Kidney capillary endothelial cell (primary cell): ENCODE measurements at regions not wholly inside any gene's neighbourhood (a gene's known extent, or its start where the extent isn't known, plus 50 kb on each side); places are given as distances from the start of the nearest gene placed in this dataset.
A peak's percentile ranks its signal among the peaks of the same experiment; 100 is the strongest.

Experiments
- DNase-seq: peaks from one replicate; pipeline ENCODE4 v3.0.0-alpha.2; 2018; ENCODE audit warnings: low spot score

DNA sequence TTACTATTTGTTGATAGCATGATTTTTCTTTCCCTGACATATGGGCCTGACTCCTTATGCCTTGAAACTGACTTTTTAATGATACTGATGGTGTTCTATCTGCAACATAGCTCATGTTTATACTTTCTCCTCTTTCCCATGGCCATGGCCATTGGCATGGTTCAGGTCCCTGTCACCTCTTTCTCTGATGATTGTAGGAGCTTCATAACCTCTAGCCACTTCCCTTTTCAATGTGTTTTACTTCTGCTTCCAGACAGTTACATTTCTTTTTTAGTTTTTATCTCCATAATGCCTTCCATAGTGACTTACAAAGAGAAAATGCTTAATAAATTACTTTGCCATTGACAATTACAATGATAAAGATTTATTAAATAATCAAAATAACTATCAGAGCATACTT lies 177.9 kb upstream of the SETBP1 start:
- no peak for DNase-seq

DNA sequence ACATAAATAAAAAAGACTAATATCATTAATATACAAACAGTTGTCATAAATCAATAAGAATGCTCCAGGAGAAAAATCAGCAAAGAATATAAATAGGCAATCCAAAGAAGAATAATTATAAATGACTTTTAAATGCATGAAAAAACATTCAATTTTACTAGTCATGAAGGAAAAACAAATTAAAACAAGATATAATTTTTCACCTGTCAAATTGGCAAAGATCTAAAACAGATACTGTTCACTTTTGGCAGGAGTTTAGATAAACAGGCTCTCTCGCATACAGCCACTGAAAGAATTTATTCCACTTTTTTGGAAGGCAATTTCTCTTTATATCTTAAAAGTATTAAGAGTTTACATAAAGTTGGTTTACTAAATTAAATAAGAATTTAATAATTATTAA lies 176.8 kb upstream of the SETBP1 start:
- DNase-seq = no peak

DNA sequence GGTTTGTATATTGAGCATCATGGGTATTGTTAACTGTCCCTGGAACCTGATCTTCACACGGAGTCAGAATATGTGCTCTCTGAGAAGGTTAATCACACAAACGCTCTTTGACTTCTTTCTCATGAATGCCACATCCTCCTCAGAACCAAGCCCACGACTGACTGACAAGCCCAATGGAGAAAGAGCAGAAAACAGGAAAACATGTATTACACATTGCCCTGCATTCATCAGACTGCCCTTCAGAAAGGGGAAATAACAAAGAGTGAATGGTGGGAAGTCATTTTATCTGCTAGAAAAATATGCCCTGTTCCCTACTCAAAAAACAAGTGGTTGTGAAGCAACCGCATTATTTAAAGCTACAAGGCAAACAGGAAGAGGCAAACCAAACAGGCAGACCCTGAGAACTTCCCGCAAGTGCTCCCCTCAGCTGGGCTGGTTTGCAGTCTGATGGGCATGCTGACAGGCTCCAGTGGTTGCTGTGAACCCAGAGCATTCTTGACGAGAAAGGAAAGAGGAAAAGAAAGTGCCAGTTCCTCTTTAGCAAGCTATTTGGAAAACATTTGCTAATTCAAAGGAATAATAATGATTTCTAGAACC lies 172.9 kb upstream of the SETBP1 start:
- DNase-seq = peak; percentile 27

DNA sequence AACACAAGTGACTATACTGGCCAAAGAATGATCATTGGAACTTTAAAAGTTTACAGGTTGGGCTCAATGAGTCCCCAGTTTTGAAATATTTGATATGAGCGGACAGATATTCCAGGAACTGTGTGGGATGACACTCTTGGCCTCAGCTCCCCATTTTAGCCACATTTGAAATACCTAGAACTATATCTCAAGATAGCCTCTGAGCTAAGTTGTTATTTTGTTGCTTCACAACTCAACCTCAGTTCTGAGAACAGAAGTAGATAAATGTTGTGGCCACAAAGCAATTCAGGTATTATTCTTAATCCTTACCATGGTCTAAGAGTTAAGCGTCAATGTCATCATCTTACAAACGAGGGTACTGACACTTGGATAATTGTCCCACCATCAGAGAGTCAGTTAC lies 172.2 kb upstream of the SETBP1 start:
- DNase-seq = no peak

DNA sequence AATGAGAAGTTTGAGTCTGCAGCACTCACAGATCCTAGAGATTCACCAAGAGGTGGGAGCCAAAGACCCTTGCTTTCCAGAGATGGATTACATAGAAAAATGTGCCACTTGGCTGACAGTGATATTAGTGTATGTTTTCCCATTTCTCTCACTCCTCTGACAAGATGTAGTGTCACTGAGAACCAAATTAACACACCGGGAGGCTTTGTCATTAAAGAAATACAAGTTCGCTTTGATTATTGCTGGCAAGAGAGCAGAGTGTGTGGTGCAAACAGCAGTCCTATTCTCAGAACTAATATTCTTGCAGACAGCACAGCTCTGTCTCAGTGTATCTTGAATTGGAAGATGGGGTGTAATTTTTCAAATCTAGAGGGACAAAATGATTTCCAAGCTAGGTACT lies 171.6 kb upstream of the SETBP1 start:
- DNase-seq = no peak

DNA sequence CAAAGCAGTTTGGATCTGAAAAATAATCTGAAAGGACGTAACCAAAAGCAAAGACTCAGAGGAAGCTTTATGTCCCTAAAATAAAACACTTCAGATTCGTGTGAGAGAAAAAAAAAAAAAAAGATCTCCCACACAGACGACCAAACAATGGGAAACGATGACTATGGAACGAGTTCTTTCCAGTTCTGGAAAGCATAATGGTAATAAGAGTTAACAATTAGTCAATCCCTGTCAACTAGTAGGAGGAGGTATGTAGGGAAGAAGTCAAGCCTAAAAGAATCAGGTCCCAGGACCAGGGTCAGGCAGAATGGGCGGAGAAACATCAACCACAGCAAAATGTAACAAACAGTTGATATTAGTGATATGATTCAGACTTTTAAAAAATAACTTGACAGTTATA lies 170.3 kb upstream of the SETBP1 start:
- DNase-seq = peak; percentile 16

DNA sequence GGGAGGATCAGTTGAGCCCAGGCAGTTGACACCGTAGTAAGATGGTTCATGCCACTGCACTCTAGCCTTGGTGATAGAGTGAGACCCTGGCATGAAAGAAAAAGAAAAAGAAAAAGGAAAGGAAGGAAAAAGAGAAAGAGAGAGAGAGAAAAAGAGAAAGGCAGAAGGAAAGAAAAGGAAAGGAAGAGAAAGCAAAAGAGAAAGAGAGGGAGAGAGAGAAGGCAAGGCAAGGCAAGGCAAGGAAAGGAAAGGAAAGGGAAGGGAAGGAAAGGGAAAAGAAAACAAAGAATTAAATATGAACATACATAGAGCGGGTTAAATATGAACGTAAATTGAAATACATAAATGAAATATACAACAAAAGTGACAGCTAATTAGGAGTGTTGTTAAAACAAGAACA lies 167.5 kb upstream of the SETBP1 start:
- DNase-seq = no peak

DNA sequence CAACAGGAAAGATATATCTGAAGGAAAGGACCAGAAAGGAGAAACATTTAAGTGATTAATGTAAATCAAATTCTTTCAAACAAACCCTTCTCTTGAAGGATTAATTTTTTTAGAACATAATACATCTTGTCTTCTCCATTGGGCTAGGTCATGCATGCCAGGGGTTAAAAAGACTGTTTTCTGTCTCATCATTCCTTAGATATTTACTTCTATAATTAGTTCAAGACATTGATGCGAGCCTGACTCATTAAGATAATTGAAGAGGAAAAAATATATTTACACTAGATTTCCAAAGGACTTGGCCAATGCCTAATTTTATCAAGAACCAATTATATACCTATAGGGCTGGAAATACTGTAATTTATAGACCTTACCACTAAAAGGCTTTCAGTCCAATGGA lies 166.6 kb upstream of the SETBP1 start:
- DNase-seq = no peak

DNA sequence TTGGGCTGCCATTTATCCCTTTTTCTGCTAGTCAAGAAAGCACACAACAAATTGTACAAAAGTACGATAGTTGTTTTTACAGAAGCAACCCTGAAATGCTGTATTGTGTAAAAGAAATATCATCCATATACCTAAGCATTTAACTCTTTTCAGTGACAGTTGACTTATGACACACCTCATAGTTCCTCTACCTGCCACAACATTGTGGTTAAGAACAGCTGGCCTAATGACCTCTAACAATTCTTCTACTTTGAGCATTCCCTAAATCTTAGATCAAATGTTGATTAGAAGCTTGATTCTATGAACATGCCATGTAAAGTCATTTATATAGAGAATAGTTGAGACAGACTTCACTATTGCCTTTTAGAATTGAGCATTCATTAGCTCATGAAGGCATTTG lies 165.9 kb upstream of the SETBP1 start:
- no peak for DNase-seq

DNA sequence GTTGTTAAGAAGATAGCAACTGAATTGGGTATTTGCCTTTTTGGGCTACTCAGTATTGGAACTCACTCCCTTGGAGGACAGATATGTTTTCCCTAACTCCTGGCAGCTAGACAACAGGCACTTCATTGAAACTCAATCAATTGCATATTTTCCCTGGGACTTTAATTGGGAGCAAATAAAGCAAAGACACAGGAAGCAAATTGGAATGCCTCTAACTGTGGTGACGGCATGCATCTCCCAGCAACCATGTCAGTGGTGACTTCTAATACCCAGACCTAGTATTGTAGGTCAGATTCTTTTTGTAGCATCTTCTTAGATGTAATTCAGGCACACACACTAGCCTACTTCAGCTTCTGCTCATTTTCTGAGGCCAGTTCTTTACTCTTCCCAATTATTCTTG lies 164.2 kb upstream of the SETBP1 start:
- DNase-seq = no peak

DNA sequence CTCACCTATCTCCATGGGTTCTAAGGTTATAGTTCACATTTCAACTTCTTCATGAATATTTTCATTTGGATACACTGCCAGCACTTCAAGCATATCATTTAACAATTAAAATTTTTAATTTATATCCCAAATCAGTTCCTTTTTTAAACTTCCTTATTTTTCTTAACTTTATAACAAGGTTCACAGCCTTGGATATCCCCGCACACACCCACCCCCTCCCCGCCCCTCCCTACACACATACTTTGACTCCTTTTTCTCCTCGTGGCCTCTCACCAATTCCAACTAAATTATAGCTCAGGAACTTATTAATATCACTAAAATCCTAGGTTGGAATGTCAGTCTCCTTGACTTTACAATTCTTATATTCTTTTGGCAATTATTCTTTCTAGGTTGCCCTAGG lies 163.6 kb upstream of the SETBP1 start:
- no peak for DNase-seq

DNA sequence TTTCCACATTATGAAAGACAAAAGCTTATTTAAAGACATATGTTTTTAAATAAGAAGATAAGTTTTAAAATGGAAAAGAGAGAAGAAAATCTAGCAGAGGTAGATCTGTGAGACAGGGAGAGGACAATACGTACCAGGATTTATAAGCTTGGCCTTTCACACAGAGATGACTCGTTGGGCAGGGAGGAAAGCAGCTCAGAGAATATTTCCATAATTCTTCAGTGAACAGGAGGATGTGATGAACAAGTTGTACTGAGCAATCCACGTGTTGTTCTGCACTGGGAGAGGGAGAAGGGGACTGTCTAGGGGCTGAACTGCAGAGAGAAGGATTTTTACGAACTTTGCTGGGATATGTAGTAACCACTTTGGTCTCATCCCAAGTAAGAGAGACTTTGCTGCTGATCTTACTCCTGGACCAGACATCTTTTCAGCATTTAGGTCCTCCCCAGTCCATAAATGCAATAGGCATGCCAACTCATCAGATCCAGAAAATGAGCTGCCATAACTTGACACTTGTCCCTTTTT lies 162.5 kb upstream of the SETBP1 start:
- no peak for DNase-seq

DNA sequence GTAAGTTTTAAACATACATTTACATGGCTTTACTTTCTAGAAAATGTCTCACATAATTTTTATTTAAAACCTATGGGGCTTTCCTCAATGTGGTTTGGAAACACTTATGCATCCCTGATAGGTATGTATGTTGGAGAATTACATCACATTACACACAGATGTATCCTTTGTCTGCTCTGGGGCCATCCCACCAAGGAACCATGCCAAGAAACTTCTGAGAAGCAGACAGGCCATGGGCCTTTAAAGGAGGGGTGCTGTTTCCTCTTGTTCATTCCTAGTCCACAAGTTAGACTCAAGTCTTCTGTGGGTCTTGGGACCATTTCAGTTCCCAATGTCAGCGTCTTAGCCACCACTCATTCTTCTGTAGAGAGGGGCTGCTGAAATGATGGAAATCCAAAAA lies 162.0 kb upstream of the SETBP1 start:
- no peak for DNase-seq

DNA sequence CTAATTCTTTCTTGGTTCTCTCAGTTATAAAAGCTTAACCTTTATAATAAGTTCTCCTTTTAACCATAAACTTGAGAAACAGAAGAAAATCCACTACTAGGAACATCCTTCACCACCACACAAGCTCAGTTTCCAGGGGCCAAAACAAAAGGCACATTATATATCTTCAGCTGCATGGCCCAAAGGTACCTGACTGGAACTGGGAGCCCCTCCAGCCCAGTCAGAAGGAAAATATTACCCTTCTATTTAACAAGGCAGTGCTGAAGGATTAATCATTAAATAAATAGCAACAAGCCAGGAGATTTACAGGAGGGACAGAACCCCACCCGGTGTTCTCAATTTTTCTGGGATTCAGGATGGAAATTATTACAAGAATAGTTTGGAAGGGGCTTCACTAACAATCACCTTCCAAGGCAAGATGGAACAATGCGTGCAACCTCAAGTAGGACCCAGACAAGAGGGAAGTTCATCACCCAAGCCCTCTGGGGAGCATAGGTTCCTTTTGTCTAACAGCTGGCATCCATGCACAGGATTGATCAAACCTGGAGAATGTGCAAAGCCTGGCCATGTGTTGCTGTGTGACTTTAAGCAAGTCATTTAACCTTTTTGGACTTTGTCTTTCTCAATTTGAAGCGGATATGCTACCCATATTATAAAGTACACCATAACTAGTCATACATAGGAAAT lies 159.6 kb upstream of the SETBP1 start:
- no peak for DNase-seq

DNA sequence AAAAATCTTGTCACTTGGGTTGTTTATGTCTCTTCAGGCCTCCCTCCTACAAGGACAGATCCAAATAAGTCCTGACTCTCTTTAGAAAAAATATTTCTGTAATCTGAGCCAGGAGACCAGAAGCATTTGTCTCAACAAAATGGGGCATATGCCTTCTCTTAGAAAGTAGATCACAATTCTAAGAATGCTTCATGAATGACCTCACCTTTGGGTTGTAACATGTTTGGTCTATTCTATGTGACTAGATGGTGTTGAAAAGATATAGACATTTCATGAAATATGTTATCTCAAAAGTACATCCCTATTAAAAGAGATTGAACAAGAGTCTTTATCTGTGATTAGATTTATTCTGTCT lies 159.0 kb upstream of the SETBP1 start:
- DNase-seq = no peak

DNA sequence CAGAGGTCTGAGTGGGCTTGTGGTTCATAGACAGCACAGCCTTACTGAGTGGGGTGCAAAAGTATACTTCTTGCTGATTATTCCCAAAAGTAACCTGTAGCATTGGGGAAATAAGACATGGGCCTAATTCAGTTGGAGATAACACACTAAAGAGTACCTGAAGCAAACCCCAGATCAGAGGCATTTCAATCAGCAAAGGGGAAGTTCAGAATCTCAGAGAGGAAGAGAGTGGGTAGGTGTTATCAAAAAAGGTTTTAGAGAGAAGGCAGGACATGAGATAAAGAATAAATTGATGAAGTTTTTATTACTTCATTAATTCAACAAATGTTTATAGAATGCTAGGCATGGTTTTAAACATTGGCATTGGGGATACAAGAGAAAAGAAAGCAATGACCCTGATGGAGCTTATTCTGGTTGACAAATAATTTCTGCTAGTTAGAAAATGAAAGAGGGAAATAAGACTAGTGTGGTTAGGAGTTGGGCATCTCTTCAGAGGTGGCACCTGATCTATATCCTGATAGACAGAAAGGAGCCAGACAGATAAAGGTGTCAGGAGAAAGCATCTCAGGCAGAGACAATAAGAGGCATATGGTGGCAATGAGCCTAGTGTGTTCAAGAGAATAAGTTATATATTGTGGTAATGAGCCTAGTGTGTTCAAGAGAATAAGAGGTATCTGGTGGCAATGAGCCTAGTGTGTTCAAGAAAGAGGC lies 153.8 kb upstream of the SETBP1 start:
- no peak for DNase-seq

DNA sequence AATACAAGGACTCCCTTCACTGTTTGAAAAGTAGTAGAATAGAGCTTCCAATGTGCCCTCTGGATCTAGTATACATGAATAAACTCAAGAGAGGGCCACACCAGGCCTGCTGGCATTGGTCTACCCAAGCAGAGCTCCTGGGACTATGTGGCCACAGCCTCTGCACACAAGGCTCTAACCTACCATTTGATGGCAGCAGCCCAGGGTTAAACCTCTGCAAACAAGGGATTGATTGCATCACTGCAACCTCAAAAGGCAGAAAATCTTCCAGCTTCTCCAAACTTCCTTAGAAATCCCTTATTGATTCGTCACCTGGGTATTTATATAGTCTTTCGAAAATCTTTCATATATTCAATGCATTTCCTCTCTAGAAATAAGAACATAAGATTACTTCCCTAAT lies 147.6 kb upstream of the SETBP1 start:
- no peak for DNase-seq

DNA sequence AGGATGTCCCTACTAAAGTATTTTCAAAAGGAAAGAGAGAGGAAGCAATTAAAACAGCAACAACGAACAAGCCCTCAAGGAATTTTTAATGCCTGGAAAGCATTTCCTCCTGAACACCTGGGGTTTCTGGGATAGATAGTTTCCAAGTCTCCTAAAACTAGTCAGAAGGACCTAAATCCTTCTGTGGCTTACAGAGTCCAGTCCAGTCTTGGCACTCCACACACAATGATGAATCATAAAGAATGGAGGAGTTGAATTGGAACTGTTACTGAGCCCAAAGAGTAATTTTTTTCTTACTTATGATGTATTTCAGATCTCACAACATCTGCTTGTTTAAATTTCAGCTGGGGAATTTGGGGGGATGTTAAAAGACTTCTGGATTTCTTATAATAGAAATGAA lies 144.6 kb upstream of the SETBP1 start:
- no peak for DNase-seq

DNA sequence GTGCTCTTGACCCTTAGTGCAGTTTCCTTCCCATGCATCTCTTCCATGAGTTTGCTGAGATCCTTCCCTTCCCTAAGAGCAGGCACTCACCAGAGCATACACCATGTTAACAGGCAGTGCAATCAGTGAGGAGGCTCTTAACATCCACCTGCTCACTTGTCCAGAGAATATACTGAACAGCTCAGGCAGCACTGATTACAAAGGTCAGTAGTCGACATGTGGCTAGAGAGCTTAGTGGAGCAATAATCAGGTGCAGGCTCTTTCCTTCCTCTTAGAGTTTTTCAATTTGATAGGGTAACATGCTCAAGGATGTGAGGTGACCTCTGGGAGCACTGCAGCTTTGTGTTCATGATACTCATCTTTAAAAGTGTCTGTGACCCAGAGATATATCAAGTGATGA lies 144.1 kb upstream of the SETBP1 start:
- no peak for DNase-seq

DNA sequence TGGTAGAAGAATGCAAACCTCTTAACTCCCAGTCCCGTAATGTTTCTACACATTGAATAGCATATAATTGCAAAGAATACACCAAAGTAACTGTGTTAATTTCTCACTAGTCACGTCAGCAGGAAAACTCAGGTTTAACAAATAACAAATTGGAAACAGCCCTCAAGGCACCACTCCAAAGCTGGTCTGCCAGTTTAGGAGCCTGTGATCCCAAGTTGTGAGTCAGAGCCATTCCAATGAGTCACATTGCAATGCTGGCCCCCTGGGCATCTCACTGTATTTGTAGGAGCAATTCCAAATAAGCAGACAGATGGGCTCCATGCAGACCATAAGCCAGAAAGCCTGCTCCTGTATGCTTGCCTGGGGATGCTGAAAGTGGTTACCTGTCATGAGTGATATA lies 143.2 kb upstream of the SETBP1 start:
- no peak for DNase-seq

DNA sequence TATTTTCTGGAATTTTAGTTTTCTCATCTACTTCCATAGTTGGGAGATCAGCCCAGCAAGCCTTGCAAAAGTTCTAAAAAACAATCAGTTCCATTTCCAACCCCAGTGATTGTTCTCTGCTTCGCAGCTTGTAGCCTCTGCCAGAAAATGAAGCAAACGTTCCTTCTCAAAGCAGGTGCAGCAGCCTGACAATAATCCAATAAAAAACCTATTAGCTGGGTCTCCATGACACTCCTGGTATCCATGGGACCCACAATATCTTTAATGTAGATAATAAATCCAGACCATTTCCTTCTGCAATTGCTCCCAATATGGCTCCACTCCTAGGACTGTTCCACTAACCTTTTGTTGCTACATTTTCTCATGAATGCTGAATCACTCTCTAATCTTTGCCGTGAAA lies 140.8 kb upstream of the SETBP1 start:
- no peak for DNase-seq

DNA sequence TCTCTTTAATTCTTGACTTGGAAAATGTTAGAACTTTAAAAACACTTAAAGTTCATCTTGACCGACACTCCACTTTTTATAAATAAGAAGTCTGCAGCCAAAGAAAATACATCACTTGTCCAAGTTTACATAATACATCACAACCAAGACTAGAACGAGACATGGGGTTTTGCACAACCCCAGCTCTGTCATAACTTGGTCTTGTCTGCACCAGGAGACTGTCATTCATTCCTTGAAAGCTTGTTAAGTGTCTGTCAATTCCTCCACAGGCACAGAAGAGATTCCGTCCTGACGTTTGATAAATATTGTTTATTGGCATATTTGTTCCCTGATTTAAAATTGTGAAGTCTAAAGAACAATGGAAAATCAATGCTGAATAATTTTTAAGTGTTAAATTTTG lies 139.5 kb upstream of the SETBP1 start:
- DNase-seq = no peak

DNA sequence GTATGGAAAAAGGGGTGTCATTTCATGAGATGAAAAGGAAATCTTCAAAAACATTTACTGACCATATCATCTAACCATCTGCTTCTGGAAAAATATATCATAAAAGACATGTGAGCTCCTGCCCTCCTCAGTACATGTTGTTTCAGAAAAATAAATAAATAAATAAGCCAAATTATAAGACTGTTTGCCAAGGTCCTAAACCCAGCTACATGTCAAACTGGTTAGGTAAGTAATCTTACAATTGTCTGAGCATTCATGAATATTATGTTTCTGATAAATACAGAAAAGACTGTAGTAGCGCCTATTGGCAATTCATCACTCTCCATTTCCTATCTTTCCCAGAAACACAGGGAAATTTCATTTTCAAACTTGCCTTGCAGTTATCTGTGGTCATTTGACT lies 138.9 kb upstream of the SETBP1 start:
- DNase-seq = no peak

DNA sequence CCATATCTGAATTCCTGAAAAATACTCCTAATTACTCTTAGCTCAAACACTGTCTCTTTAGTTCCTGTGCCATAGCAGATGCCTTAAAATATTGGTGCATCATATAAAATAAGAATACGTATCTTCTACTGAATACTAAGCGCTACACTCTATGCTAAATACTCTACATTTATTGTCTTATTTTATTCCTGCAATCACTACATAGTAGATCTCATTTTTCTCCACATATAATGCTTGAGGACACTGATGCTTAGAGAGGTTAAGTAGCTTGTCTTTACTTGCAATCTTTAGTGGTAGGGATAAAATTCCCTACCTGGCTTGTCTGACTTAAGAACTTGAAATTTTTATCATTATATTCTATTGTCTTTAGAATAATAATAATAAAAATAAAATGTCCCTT lies 137.3 kb upstream of the SETBP1 start:
- DNase-seq = no peak
